GM12872 (cell line): ENCODE measurements at regions not wholly inside any gene's neighbourhood (a gene's known extent, or its start where the extent isn't known, plus 50 kb on each side); places are given as distances from the start of the nearest gene placed in this dataset.

Source experiments
- CTCF ChIP-seq: IDR thresholded peaks from 3 replicates; pipeline ENCODE4 v1.5.1; 2011; ENCODE audit warnings: low read depth, mild to moderate bottlenecking, low read length, moderate library complexity; ENCODE audit not compliant: insufficient read depth

- TF ChIP-seq CTCF = no peak
Observed at GRCh38 chr10:90986136-90986760, 65.4 kb upstream of the ANKRD1 start.

GRCh38 chr10:90986870-90987269 lies 66.0 kb upstream of the ANKRD1 start:
- TF ChIP-seq CTCF = no peak

GRCh38 chr10:90987383-90987782 lies 66.5 kb upstream of the ANKRD1 start:
- TF ChIP-seq CTCF = no peak

- TF ChIP-seq CTCF = no peak
Observed at GRCh38 chr10:90988024-90988423, 67.1 kb upstream of the ANKRD1 start.

GRCh38 chr10:90988802-90989201 lies 67.9 kb upstream of the ANKRD1 start:
- no peak for TF ChIP-seq CTCF

DNA sequence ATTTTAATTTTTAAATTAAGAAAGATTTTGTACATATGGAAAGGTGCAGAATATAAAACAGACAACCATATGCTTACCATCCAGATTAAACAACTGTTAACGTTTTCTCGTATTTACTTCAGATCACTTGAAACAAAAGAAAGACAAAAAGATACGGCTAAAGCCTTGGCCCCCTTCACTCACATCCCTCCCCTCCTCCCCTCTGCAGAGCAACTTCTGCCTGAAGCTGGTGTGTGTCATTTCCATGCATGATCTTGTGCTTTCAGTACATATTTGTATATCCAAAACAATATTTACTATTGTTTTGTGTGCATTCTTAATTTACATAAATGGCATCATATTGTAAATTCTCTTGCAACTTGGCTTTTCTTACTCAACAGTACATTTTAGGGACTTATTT lies 68.5 kb upstream of the ANKRD1 start:
- no peak for TF ChIP-seq CTCF

DNA sequence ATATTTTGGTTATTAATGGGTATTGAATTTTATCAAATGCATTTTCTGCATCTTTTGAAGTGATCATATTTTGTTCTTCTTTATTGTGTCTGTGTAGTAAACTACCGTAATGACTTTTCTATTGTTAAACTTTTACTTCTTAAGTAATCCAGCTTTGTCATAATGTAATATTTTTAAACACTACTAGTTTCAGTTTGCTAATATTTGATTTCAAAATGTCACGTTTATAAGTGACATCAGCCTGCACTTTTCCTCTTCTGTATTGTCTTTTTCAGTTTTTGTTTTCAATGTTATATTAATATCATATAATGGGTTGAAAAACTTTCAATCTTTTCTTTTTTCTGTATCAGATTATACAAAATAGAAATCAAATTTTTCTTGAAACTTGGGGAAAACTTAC lies 71.6 kb upstream of the ANKRD1 start:
- no peak for TF ChIP-seq CTCF
